WTC11 (cell line): ENCODE measurements at regions not wholly inside any gene's neighbourhood (a gene's known extent, or its start where the extent isn't known, plus 50 kb on each side); places are given as distances from the start of the nearest gene placed in this dataset.

Experiments used
- ATAC-seq: fragments of 200-7000 bp; cut with Tn5 transposase; 2 replicates; pipeline ENCODE4 v1.10.0; 2021; ENCODE audit warnings: mild to moderate bottlenecking, moderate library complexity
- CTCF ChIA-PET: fragments of 300-600 bp; sonication (Branson Sonifier 250); formaldehyde crosslinking; loops from one replicate; lab custom pipeline; 2021; ENCODE audit warnings: antibody characterized with exemption; lab: Charles Lee
- POLR2A ChIA-PET: fragments of 350-600 bp; sonication (Branson Sonifier 250); formaldehyde crosslinking; loops from one replicate; lab custom pipeline; 2021; ENCODE audit warnings: antibody characterized with exemption; lab: Charles Lee
- DNase-seq: peaks from one replicate; pipeline ENCODE4 v3.0.0; 2021; ENCODE audit warnings: low spot score
- H3K27ac Mint-ChIP-seq: 2 replicates; pipeline ENCODE4 v1.8.0; 2021; ENCODE audit warnings: mixed read lengths
- H3K27me3 Mint-ChIP-seq: 2 replicates; pipeline ENCODE4 v1.8.0; 2021; ENCODE audit warnings: low read depth, mild to moderate bottlenecking, moderate library complexity, mixed read lengths
- H3K36me3 Mint-ChIP-seq: 2 replicates; pipeline ENCODE4 v1.8.0; 2021; ENCODE audit warnings: mixed read lengths
- H3K4me1 Mint-ChIP-seq: 2 replicates; pipeline ENCODE4 v1.8.0; 2022; ENCODE audit warnings: mixed read lengths
- H3K4me3 Mint-ChIP-seq: 2 replicates; pipeline ENCODE4 v1.8.0; 2021; ENCODE audit warnings: mild to moderate bottlenecking, moderate library complexity, mixed read lengths
- H3K9me3 Mint-ChIP-seq: 2 replicates; pipeline ENCODE4 v1.8.0; 2021; ENCODE audit warnings: mixed read lengths
- AFF4 ChIP-seq: sonication (generic); formaldehyde crosslinking; IDR thresholded peaks from 2 replicates; pipeline ENCODE4 v1.8.1; 2023; ENCODE audit warnings: mild to moderate bottlenecking, missing genetic modification reagents, borderline replicate concordance
- ARID4B ChIP-seq: sonication (generic); formaldehyde crosslinking; IDR thresholded peaks from 2 replicates; pipeline ENCODE4 v1.8.0; 2023; ENCODE audit warnings: missing genetic modification reagents, mild to moderate bottlenecking, borderline replicate concordance
- ATF2 ChIP-seq: sonication (generic); formaldehyde crosslinking; IDR thresholded peaks from 2 replicates; pipeline ENCODE4 v1.8.1; 2022; ENCODE audit warnings: low read depth, missing genetic modification reagents, borderline replicate concordance
- ESRRA ChIP-seq: sonication (generic); formaldehyde crosslinking; IDR thresholded peaks from 2 replicates; pipeline ENCODE4 v1.8.1; 2022; ENCODE audit warnings: mild to moderate bottlenecking, missing genetic modification reagents, borderline replicate concordance
- MYBL2 ChIP-seq: sonication (generic); formaldehyde crosslinking; IDR thresholded peaks from 2 replicates; pipeline ENCODE4 v1.8.1; 2023; ENCODE audit warnings: mild to moderate bottlenecking, moderate library complexity, missing genetic modification reagents
- NFATC4 ChIP-seq: fragments of 250-450 bp; sonication (Bioruptor Pico); IDR thresholded peaks from 2 replicates; pipeline ENCODE4 v1.9.0; 2021; ENCODE audit warnings: mild to moderate bottlenecking
- RORB ChIP-seq: fragments of 250-450 bp; sonication (Bioruptor Pico); IDR thresholded peaks from 2 replicates; pipeline ENCODE4 v1.9.0; 2021; ENCODE audit warnings: mild to moderate bottlenecking
- ZNF138 ChIP-seq: sonication (generic); formaldehyde crosslinking; conservative IDR thresholded peaks from 2 replicates; pipeline ENCODE4 v1.8.1; 2022; ENCODE audit warnings: mild to moderate bottlenecking, moderate library complexity, missing genetic modification reagents
- ZNF425 ChIP-seq: fragments of 250-450 bp; sonication (Bioruptor Pico); conservative IDR thresholded peaks from 2 replicates; pipeline ENCODE4 v1.9.0; 2021; ENCODE audit warnings: mild to moderate bottlenecking
- TF ChIP-seq, protein P1 (sequence below): sonication (generic); formaldehyde crosslinking; IDR thresholded peaks from 2 replicates; pipeline ENCODE4 v1.8.0; 2022; ENCODE audit warnings: mild to moderate bottlenecking, missing genetic modification reagents
- TF ChIP-seq, protein P2 (sequence below): sonication (generic); formaldehyde crosslinking; IDR thresholded peaks from 2 replicates; pipeline ENCODE4 v1.8.1; 2023; ENCODE audit warnings: mild to moderate bottlenecking, missing genetic modification reagents, moderate library complexity
- TF ChIP-seq, protein P3 (sequence below): fragments of 250-450 bp; sonication (Bioruptor Pico); IDR thresholded peaks from 2 replicates; pipeline ENCODE4 v1.9.0; 2021; ENCODE audit warnings: mild to moderate bottlenecking, borderline replicate concordance

GRCh38 chrX:150080497-150080896, 142.2 kb upstream of the EOLA2 start:
- TF ChIP-seq NFATC4 (CRISPR knock-in tag) (no peak), MYBL2 (no peak), ZNF425 (no peak), ARID4B (no peak), ZNF138 (CRISPR knock-in tag) (no peak), ATF2 (CRISPR knock-in tag) (no peak), AFF4 (CRISPR knock-in tag) (no peak), RORB (no peak), ESRRA (CRISPR knock-in tag) (no peak)
- TF ChIP-seq, protein P1, sequence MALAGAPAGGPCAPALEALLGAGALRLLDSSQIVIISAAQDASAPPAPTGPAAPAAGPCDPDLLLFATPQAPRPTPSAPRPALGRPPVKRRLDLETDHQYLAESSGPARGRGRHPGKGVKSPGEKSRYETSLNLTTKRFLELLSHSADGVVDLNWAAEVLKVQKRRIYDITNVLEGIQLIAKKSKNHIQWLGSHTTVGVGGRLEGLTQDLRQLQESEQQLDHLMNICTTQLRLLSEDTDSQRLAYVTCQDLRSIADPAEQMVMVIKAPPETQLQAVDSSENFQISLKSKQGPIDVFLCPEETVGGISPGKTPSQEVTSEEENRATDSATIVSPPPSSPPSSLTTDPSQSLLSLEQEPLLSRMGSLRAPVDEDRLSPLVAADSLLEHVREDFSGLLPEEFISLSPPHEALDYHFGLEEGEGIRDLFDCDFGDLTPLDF (CRISPR knock-in tag), result no peak
- TF ChIP-seq, protein P2, sequence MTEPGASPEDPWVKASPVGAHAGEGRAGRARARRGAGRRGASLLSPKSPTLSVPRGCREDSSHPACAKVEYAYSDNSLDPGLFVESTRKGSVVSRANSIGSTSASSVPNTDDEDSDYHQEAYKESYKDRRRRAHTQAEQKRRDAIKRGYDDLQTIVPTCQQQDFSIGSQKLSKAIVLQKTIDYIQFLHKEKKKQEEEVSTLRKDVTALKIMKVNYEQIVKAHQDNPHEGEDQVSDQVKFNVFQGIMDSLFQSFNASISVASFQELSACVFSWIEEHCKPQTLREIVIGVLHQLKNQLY, result no peak
- TF ChIP-seq, protein P3, sequence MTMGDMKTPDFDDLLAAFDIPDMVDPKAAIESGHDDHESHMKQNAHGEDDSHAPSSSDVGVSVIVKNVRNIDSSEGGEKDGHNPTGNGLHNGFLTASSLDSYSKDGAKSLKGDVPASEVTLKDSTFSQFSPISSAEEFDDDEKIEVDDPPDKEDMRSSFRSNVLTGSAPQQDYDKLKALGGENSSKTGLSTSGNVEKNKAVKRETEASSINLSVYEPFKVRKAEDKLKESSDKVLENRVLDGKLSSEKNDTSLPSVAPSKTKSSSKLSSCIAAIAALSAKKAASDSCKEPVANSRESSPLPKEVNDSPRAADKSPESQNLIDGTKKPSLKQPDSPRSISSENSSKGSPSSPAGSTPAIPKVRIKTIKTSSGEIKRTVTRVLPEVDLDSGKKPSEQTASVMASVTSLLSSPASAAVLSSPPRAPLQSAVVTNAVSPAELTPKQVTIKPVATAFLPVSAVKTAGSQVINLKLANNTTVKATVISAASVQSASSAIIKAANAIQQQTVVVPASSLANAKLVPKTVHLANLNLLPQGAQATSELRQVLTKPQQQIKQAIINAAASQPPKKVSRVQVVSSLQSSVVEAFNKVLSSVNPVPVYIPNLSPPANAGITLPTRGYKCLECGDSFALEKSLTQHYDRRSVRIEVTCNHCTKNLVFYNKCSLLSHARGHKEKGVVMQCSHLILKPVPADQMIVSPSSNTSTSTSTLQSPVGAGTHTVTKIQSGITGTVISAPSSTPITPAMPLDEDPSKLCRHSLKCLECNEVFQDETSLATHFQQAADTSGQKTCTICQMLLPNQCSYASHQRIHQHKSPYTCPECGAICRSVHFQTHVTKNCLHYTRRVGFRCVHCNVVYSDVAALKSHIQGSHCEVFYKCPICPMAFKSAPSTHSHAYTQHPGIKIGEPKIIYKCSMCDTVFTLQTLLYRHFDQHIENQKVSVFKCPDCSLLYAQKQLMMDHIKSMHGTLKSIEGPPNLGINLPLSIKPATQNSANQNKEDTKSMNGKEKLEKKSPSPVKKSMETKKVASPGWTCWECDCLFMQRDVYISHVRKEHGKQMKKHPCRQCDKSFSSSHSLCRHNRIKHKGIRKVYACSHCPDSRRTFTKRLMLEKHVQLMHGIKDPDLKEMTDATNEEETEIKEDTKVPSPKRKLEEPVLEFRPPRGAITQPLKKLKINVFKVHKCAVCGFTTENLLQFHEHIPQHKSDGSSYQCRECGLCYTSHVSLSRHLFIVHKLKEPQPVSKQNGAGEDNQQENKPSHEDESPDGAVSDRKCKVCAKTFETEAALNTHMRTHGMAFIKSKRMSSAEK (CRISPR knock-in tag), result no peak
- Mint-ChIP-seq H3K4me1 (no peaks in the 10 kb centered on the region), H3K36me3 (no peaks in the 10 kb centered on the region), H3K27me3 (no peaks in the 10 kb centered on the region), H3K4me3 (no peak overlapping the region), H3K9me3 (no peaks in the 10 kb centered on the region), H3K27ac (no peak overlapping the region)
- DNase-seq (no peak), ATAC-seq (no peak)
- ChIA-PET POLR2A (no interaction called here), CTCF (interaction anchor here (1.1 kb wide), 1 partner anchor 142 kb away, joined by 3 read pairs; no protein-coding TSS in a partner anchor)
